ENCODE measurements at regions not wholly inside any gene's neighbourhood (a gene's known extent, or its start where the extent isn't known, plus 50 kb on each side); places are given as distances from the start of the nearest gene placed in this dataset.
"Not testable (repeated sequence)": the region's sequence is repeated elsewhere in the genome, so short reads cannot be mapped to it uniquely, and the experiment has no call there.

DNA sequence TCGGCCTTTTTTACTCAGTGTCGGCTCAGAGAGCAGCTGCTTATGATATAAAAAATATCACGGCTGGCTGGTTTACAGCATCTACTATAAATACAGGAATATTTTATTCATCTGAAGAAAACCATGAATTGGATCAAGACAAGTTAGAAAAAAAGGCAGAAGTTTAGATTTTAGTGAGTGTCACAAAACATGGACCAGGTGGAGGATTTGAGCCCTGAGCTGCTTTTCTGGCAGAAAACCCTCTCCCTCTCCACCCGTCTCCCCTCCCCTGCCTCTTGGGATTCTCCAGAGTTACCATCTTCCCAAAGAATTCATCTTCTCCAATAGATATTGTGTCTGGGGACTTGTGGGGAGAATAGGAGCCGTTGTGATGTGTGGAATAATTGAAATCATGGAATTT, 142.8 kb upstream of the RAI2 start:
- peak; percentile 54 for DNase-seq (ENCODE audit: low spot score)

GRCh38 chrX:18002791-18003190, 141.7 kb upstream of the RAI2 start:
- DNase-seq (ENCODE audit: low spot score), result peak; percentile 63

GRCh38 chrX:17994429-17994828, 133.3 kb upstream of the RAI2 start:
- DNase-seq (ENCODE audit: low spot score), result no peak

GRCh38 chrX:17993062-17993461, 132.0 kb upstream of the RAI2 start:
- no peak for DNase-seq (ENCODE audit: low spot score)

DNA sequence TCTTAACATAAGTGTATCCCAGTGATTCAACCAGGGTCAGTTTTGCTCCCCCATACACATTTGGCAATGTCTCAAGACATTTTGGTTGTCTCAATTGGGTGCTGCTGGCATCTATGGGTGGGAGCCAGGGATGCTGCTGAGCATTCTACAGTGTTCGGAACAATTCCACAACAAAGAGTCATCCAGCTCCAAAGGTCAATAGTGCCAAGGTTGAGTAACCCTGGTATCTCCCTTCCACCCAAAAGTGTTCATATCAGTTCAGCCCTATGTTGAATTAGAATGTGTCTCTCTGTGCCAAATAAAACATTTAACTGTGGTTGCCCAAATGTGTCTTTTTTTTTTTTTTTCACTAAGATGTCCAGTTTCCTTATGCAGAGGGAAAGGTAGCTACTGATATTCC, 129.4 kb upstream of the RAI2 start:
- no peak for DNase-seq (ENCODE audit: low spot score)

DNA sequence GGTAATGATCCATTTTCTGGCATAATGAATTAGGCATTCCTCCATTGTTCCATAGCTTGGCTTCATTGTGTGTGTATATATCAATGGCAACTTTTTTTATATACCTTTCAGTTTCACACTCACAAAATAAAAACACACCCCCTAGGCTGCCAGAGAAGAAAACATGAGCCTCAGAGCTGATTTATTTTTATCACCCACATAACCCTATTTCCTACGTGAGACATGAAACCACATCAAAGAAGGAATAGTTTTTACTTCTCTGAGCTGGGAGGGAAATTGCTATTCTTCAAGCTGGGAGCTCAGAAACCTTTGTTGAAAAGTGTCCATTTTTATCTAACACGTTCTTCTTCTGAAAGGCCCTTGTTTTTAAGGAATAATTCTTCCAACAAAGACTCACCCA, 126.7 kb upstream of the RAI2 start:
- no peak for DNase-seq (ENCODE audit: low spot score)

DNA sequence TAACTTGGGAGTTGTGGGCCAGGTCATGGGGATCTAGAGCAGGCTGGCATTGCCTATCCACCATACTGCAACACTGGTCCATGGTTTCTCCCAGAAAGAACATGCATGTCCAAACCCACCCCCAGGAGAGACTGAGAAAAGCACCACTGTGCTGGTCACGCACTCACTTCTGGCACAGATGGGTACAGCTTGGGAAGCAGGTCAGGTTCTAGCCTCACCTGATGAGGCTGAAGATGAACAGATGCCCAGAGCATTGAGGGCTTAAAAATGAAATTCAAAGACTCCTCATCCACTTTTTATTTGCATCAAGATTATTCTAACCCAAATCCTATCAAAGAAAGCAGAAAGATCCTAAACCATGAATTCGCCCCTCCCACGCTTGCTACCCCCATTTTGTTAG, 125.9 kb upstream of the RAI2 start:
- DNase-seq (ENCODE audit: low spot score), result no peak

GRCh38 chrX:17986440-17986839, 125.3 kb upstream of the RAI2 start:
- no peak for DNase-seq (ENCODE audit: low spot score)

GRCh38 chrX:17984415-17984814, 123.3 kb upstream of the RAI2 start:
- DNase-seq (ENCODE audit: low spot score), result no peak

GRCh38 chrX:17983389-17983788, 122.3 kb upstream of the RAI2 start:
- no peak for DNase-seq (ENCODE audit: low spot score)

DNA sequence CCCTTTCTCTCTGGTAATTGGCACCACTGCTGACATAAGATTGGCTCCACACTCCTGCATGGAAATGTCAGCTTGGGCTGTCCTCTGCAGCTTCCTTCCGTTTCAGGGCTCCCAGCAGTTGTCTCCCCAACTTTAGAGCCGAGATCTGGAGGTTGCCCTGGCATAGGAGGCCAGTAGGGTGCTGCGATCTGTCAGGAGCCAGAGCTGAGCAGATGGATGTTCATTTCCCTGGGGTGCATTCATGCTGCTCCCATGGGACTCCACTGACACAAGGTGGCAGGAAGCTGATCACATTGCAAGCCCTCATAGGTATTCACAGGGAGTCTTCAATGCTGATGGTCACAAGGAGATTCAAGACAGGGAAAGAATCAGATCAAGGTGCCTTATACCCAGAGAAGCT, 116.6 kb upstream of the RAI2 start:
- no peak for DNase-seq (ENCODE audit: low spot score)

DNA sequence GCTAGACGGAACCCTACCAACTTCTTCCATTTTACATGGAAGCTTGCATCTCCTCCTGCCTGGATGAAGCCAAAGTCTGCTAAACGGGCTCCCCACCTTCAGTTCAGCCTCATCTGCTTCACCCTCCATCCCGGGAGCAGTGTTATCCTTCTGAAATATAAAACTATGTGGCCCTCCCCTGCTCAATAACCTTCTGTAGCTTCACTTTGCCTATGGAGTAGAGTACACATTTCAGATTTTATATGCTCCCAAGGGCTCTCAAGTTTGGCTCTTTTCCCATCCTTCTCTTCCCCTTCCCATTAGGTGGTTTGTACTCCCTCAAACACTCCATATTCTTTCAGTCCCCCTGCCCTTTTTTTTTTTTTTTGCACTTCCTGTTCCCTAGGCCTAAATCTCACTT, 115.9 kb upstream of the RAI2 start:
- DNase-seq (ENCODE audit: low spot score), result no peak

GRCh38 chrX:17975349-17975748, 114.3 kb upstream of the RAI2 start:
- DNase-seq (ENCODE audit: low spot score), result not testable (repeated sequence)

DNA sequence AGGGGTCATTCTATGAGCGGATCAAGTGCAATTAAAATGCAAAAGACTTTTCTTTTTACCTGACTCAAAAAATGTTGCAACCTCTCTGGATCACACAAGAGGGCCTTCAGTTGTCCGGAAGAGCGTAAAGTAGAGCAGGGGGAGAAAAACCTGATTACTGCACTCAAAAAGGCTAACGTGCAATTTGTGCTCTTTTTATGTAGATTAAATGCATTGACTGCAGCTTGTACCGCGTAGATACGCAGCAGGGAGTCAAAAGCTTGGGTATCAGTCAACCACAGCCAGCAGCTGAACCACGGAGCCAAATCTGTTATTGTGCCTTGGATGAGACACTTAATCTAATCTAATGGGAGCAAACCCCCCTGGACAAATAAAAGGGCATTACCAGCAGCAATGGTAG, 107.3 kb upstream of the RAI2 start:
- no peak for DNase-seq (ENCODE audit: low spot score)

DNA sequence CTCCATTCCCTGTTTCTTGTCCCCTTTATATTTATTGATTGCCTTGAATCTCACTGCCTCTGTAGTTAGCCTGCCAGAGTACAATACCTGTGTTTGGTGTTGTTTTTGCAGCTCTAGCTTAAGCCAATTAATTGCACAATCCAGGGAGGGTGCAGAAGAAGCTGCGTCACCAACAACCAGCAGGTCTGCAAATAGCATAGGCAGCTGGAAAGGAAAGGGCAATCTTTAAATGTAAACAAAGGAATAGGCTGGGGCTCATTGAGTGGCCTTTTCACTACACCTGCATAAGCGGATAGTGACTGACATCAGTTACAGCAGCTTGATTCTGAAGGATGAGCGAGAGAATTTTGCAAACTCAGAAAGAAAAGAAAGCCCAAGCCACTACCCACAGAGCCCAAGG, 106.8 kb upstream of the RAI2 start:
- DNase-seq (ENCODE audit: low spot score), result no peak

DNA sequence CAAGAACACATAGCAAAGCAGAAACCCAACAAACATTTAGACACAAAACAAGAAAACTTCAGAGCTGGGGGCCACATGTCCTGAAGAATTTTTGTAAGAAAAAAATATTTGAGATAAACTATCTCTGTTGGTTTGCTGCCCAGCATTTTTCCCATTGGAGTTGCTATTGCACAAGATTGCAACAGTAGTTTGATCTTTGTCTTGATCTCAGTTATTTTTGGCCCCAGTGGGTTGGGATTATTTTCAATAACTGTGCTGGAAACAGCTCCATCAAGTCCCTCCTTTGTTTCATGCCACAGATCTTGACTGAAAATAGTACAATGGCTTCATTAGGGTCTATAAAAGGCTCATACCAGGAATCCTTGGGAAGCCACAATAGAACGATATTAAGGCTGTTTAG, 103.8 kb upstream of the RAI2 start:
- peak; percentile 8 for DNase-seq (ENCODE audit: low spot score)

DNA sequence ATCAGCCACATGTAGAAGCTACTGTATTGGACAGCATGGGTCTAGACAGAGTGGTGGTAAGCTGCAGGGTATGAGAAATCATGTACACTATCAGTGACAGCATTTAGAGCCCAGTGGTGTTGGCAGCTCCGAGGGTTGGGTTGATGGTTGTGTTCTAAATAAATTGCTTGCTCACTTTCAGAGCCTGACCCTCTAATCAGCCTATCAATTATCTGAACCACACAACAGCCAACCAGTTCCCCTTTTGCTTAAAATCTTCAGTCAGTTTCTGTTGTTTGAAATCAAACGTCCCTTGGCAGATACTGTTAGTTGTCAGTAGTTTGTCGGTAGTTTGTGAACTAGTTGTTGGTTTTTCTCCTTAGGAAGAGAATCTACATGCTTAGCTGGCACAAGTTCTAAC, 99.8 kb upstream of the RAI2 start:
- no peak for DNase-seq (ENCODE audit: low spot score)

DNA sequence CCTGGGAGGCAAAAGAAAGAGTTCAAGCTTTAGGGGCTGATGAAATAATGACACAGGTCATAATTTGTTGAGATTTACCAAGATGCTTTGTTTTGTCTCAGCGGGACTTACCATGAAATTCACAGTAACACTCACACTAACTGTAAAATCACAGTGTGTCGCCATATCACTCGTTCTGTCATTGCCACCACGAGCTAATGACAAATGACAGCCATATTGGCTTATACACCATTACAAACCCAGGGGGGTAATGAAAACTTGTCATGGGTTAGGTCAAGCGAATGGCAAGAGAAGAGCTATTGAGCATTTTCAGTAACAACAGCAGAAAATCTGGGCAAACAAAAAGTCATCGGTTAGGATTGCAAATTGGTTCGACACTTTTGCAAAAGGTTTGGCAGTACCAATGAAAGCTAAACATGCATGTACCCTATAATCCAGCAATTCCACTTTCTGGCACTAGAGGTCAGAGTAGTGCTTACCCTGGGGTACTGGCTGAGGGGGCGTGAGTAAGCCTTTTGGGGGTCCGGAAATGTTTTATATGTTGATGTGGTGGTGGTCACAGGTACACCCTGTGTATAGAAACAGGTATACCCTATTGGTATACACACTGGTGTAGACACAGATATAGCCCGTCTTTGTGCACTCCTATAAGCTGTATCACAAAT, 83.9 kb upstream of the RAI2 start:
- no peak for DNase-seq (ENCODE audit: low spot score)

- not testable (repeated sequence) for DNase-seq (ENCODE audit: low spot score)
Observed at GRCh38 chrX:17941171-17941570, 80.1 kb upstream of the RAI2 start.

GRCh38 chrX:17939724-17940123, 78.6 kb upstream of the RAI2 start:
- no peak for DNase-seq (ENCODE audit: low spot score)

DNA sequence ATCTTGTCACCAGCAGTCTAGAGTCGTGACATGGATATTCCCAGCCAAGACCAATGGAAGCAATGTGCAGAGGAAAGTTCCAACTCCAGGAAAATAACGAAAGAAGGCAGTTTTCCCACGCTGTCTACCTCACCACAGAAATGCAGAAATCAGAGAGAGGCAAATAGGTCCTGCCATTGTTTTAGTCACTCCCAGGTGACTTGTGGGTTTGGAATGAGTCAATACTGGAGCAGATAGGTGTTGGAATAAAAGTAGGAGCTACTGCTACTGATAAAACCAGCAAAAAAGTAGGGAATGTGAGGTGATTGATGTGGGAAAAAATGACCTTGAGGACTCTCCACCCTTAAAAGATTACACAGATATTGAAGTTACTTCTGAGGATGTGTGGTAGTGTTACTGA, 72.8 kb upstream of the RAI2 start:
- DNase-seq (ENCODE audit: low spot score), result no peak

GRCh38 chrX:17932781-17933180, 71.7 kb upstream of the RAI2 start:
- DNase-seq (ENCODE audit: low spot score), result no peak

GRCh38 chrX:17931855-17932254, 70.8 kb upstream of the RAI2 start:
- no peak for DNase-seq (ENCODE audit: low spot score)

DNA sequence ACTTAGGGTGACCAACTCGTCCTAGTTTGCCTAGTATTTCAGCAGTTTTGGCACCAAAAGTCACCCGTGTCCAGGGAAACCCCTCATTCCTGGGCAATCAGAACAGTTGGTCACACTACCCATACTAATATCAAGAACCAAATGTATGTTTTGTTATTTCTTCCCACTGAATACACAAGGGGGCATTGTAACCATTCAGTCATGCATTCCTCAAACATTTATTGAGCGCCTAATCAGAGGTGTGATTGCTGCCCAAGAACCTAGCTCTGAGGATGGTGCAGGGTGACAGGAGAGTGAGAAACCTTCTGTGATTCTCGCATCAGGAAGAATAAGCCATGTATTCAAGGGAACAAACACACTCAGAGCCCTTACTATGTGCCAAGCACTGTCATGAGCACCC, 69.8 kb upstream of the RAI2 start:
- no peak for DNase-seq (ENCODE audit: low spot score)

All from umbilical cord (tissue), 1 donor.